ENCODE measurements at regions not wholly inside any gene's neighbourhood (a gene's known extent, or its start where the extent isn't known, plus 50 kb on each side); places are given as distances from the start of the nearest gene placed in this dataset.

DNA sequence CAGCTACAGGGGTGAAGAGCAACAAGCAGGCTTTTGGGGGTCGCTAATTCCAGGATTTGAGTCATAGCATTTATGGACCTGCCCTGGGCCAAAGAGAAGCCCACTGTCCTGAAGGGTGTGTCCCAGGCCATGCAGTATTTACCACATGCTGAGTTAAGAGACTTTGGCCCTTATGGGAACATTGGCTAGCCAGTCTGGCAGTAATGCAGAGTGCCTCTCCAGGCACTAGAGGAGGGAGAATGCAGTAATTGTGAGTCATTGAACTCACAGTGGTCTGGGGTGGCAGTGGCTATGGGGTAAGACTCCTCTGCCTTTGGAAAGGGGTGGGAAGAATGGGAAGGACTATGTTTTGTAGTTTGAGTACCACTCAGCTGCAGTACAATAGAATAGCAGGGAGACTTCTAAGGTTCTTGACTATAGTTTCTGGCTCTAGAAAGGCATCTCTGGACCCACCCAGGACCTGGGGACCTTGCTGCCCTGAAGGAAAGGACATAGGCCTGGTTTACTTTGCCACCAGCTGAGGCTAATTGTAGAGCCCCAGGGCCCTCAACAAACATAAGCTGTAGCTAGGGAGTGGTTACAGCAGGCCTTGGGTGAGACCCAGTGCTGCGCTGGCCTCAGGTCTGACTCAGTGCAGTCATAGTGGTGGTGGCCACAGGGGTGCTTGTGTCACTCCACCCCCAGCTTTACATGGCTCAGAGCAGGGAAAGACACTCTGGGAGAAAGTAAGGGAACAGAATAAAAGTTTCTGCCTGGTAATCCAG, 520.9 kb downstream of the HTR1B start:
- Histone ChIP-seq H3K36me3 (ENCODE audit: control insufficient read depth, insufficient read depth, low read length) (no peaks in the 10 kb centered on the region), H3K27me3 (ENCODE audit: control insufficient read depth, insufficient read depth, low read length) (no peaks in the 10 kb centered on the region), H3K4me1 (ENCODE audit: control insufficient read depth, insufficient read depth, low read length) (no peaks in the 10 kb centered on the region), H3K4me3 (ENCODE audit: low read depth in 2 of 2, low read length in 2 of 2) (no peak overlapping the region), H3K27ac (ENCODE audit: low read length) (no peak overlapping the region), H3K9me3 (ENCODE audit: control insufficient read depth, insufficient read depth, low read depth, low read length) (no peaks in the 10 kb centered on the region)
- no TSS peak for BruUV-seq (replicated peaks)
- in situ Hi-C loops (cut with HindIII; ENCODE audit: low pct_unique_long_range_greater_than_20kb, low sequenced_read_pairs), result no loop called here
- intact Hi-C loops (cut with micrococcal nuclease; ENCODE audit: unreplicated experiment), result no loop called here
- ChIA-PET CTCF (no interaction called here), POLR2A (no interaction called here)
- TF ChIP-seq CTCF (IDR thresholded peaks at IDR 0.05) (no peak), TCF7L2 (IDR thresholded peaks at IDR 0.05; ENCODE audit: low read depth, low read length) (no peak), POLR2AphosphoS5 (IDR thresholded peaks at IDR 0.05; ENCODE audit: low read depth, low read length) (no peak), SIN3A (IDR thresholded peaks at IDR 0.05; ENCODE audit: borderline replicate concordance, insufficient read depth, low read depth, low read length) (no peak)
- TF ChIP-seq, protein P1, sequence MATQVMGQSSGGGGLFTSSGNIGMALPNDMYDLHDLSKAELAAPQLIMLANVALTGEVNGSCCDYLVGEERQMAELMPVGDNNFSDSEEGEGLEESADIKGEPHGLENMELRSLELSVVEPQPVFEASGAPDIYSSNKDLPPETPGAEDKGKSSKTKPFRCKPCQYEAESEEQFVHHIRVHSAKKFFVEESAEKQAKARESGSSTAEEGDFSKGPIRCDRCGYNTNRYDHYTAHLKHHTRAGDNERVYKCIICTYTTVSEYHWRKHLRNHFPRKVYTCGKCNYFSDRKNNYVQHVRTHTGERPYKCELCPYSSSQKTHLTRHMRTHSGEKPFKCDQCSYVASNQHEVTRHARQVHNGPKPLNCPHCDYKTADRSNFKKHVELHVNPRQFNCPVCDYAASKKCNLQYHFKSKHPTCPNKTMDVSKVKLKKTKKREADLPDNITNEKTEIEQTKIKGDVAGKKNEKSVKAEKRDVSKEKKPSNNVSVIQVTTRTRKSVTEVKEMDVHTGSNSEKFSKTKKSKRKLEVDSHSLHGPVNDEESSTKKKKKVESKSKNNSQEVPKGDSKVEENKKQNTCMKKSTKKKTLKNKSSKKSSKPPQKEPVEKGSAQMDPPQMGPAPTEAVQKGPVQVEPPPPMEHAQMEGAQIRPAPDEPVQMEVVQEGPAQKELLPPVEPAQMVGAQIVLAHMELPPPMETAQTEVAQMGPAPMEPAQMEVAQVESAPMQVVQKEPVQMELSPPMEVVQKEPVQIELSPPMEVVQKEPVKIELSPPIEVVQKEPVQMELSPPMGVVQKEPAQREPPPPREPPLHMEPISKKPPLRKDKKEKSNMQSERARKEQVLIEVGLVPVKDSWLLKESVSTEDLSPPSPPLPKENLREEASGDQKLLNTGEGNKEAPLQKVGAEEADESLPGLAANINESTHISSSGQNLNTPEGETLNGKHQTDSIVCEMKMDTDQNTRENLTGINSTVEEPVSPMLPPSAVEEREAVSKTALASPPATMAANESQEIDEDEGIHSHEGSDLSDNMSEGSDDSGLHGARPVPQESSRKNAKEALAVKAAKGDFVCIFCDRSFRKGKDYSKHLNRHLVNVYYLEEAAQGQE (IDR thresholded peaks at IDR 0.05; ENCODE audit: insufficient read depth in 1 of 2, low read depth in 2 of 2, low read length in 1 of 2), result no peak
- ATAC-seq (no peak), DNase-seq (ENCODE audit: low read depth, low spot score) (no peak)

DNA sequence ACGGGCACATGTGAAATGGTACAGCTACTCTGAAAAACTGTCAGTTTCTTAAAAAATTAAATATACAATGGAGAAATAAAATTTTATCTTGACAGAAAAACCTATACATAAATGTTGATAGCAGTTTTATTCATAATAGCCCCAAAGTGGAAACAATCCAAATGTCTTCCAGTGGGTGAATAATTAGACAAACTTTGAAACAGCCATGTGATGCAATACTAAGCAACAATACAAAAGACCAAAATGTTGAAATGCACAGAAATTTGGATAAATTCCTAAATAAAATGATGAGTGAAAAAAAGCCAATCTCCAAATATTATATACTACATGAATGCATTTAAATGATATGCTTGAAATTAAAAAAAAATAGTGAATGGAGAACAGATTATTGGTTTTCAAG, 523.1 kb downstream of the HTR1B start:
- intact Hi-C loops (cut with micrococcal nuclease; ENCODE audit: unreplicated experiment) (no loop called here), in situ Hi-C loops (cut with HindIII; ENCODE audit: low pct_unique_long_range_greater_than_20kb, low sequenced_read_pairs) (no loop called here)
- Histone ChIP-seq H3K4me3 (ENCODE audit: low read depth in 2 of 2, low read length in 2 of 2) (no peak overlapping the region), H3K9me3 (ENCODE audit: control insufficient read depth, insufficient read depth, low read depth, low read length) (no peaks in the 10 kb centered on the region), H3K27ac (ENCODE audit: low read length) (no peak overlapping the region), H3K27me3 (ENCODE audit: control insufficient read depth, insufficient read depth, low read length) (no peaks in the 10 kb centered on the region), H3K36me3 (ENCODE audit: control insufficient read depth, insufficient read depth, low read length) (no peaks in the 10 kb centered on the region), H3K4me1 (ENCODE audit: control insufficient read depth, insufficient read depth, low read length) (no peaks in the 10 kb centered on the region)
- CTCF ChIA-PET, result no interaction called here
- ATAC-seq, result no peak
- TF ChIP-seq POLR2AphosphoS5 (IDR thresholded peaks at IDR 0.05; ENCODE audit: low read depth, low read length) (no peak), CTCF (IDR thresholded peaks at IDR 0.05) (no peak), TCF7L2 (IDR thresholded peaks at IDR 0.05; ENCODE audit: low read depth, low read length) (no peak), SIN3A (IDR thresholded peaks at IDR 0.05; ENCODE audit: borderline replicate concordance, insufficient read depth, low read depth, low read length) (no peak)
- TF ChIP-seq, protein P1 (IDR thresholded peaks at IDR 0.05; ENCODE audit: insufficient read depth in 1 of 2, low read depth in 2 of 2, low read length in 1 of 2), result no peak
- DNase-seq (ENCODE audit: low read depth, low spot score), result no peak
- POLR2A ChIA-PET, result no interaction called here
- BruUV-seq (replicated peaks), result no TSS peak

All from Panc1 (cell line).